Suprapubic skin (tissue), 2 donors: ENCODE measurements at regions not wholly inside any gene's neighbourhood (a gene's known extent, or its start where the extent isn't known, plus 50 kb on each side); places are given as distances from the start of the nearest gene placed in this dataset.

Experiments used
- EP300 ChIP-seq: sonication (generic); formaldehyde crosslinking; IDR thresholded peaks from one replicate; pipeline ENCODE4 v1.6.1; 2017; ENCODE audit warnings: antibody characterized with exemption
- POLR2A ChIP-seq, 2 donors: fragments of 450-650 bp; IDR thresholded peaks; one replicate each; pipeline ENCODE4 v1.6.1; 2017; ENCODE audit warnings: antibody characterized with exemption in 2 of 2, mild to moderate bottlenecking in 2 of 2, moderate library complexity in 2 of 2

DNA sequence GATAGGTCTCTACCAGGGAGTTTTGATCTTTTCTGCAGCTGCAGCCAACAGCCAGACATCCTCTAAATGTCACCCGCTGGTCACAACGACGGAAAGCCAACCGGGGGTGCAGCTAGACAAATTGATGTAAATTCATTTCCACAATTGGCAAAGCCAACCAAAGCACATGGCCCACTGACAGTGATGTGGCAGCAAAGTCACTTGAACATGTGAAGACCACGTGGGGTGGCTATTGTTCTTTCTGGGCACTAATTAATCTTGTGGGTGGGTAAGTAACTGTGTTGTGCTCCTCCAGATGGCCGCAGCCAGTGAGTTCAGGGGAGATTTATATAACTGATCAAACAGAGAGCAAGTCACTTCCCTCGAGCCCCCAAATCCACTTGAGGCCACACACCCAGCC lies 354.1 kb downstream of the ANKRD30A start:
- TF ChIP-seq POLR2A (IDR thresholded peaks at IDR 0.05) (no peak), EP300 (no peak)
